ENCODE measurements at regions not wholly inside any gene's neighbourhood (a gene's known extent, or its start where the extent isn't known, plus 50 kb on each side); places are given as distances from the start of the nearest gene placed in this dataset.

- TF ChIP-seq BRCA1 (IDR thresholded peaks at IDR 0.05; ENCODE audit: low read depth, low read length), result no peak
- TF ChIP-seq MAX (IDR thresholded peaks at IDR 0.05), result no peak
Measured at GRCh38 chr16:66161269-66161668, 205.2 kb upstream of the CDH5 start (continued).

Data from H1 (cell line).